K562 (cell line): ENCODE measurements at regions not wholly inside any gene's neighbourhood (a gene's known extent, or its start where the extent isn't known, plus 50 kb on each side); places are given as distances from the start of the nearest gene placed in this dataset.
A peak's percentile ranks its signal among the peaks of the same experiment; 100 is the strongest.

Experiments
- ATAC-seq: fragments of 200-7000 bp; cut with Tn5 transposase; 3 replicates; pipeline ENCODE4 v1.9.1; 2020; ENCODE audit warnings: moderate library complexity
- BruUV-seq: library from RNA; stranded (reverse); fragments of 400-500 nt; replicated peaks from 2 replicates; lab custom pipeline; 2021; lab: Mats Ljungman, UMichigan
- CTCF ChIA-PET: fragments of 300-600 bp; formaldehyde crosslinking; extraction: SDS; loops from one replicate; lab custom pipeline; 2021; ENCODE audit warnings: low intra/inter-chr PET ratio; lab: Yijun Ruan, JAX
- POLR2A ChIA-PET: fragments of 300-600, 350-650 bp; sonication (Branson Sonifier 250); formaldehyde crosslinking; extraction: SDS; loops from one replicate; lab custom pipeline; 2021; ENCODE audit warnings: antibody characterized with exemption, inconsistent platforms; lab: Yijun Ruan, JAX
- DNase-seq, 4 experiments: peaks; one replicate each; pipeline versions ENCODE4 v3.0.0 to v3.0.0-alpha.2; 2011 to 2018; ENCODE audit warnings: low spot score in 3 of 4, mixed read lengths in 3 of 4; ENCODE audit errors: extremely low read depth in 1 of 4
- FAIRE-seq: peaks from 2 replicates; lab custom pipeline; 2011; peaks lifted over from hg19 to GRCh38; lab: Jason Lieb, UNC
- H2AFZ ChIP-seq: 2 replicates; pipeline ENCODE4 v1.6.0; 2011; ENCODE audit warnings: low read depth, low read length, control low read depth, inconsistent platforms
- H3K27ac ChIP-seq: fragments of 200-600 bp; 3 replicates; pipeline ENCODE4 v1.8.0; 2011; ENCODE audit warnings: low read depth, mild to moderate bottlenecking, control low read depth, inconsistent platforms, low read length, moderate library complexity, mixed read lengths; ENCODE audit errors: extremely low read depth
- H3K27me3 ChIP-seq, 2 experiments: fragments of 300-600 bp in 1 of 2; 2 replicates in 1 of 2; 3 replicates in 1 of 2; pipeline versions ENCODE4 v1.6.0 to v1.8.0; 2011; ENCODE audit warnings: inconsistent platforms in 2 of 2, low read length in 2 of 2, mild to moderate bottlenecking in 1 of 2, mixed read lengths in 1 of 2, moderate library complexity in 1 of 2; ENCODE audit not compliant: control insufficient read depth in 2 of 2, insufficient read depth in 2 of 2
- H3K36me3 ChIP-seq: fragments of 300-600 bp; 3 replicates; pipeline ENCODE4 v1.8.0; 2011; ENCODE audit warnings: mild to moderate bottlenecking, low read length, inconsistent platforms; ENCODE audit not compliant: control insufficient read depth, insufficient read depth
- H3K4me1 ChIP-seq, 2 experiments: fragments of 200-600 bp in 1 of 2; replicated peaks in 1 of 2; 2 replicates in 1 of 2; 3 replicates in 1 of 2; pipeline versions ENCODE4 v1.5.1 to v1.8.0; 2011; ENCODE audit warnings: inconsistent platforms in 2 of 2, low read length in 2 of 2, mild to moderate bottlenecking in 1 of 2, mixed read lengths in 1 of 2, moderate library complexity in 1 of 2; ENCODE audit not compliant: control insufficient read depth in 2 of 2, insufficient read depth in 2 of 2
- H3K4me2 ChIP-seq: 2 replicates; pipeline ENCODE4 v1.6.1; 2011; ENCODE audit warnings: low read length, control low read depth, inconsistent platforms, mixed read lengths; ENCODE audit not compliant: insufficient read depth
- H3K4me3 ChIP-seq: fragments of 200-600 bp; sonication (generic), shearing (Covaris generic); 2 replicates; pipeline ENCODE4 v1.5.1; 2016; ENCODE audit warnings: control low read depth, inconsistent platforms
- H3K79me2 ChIP-seq: fragments of 200-600 bp; 3 replicates; pipeline ENCODE4 v1.8.0; 2011; ENCODE audit warnings: low read length, inconsistent platforms; ENCODE audit not compliant: control insufficient read depth, insufficient read depth
- H3K9ac ChIP-seq, 2 experiments: 2 replicates each; pipeline versions ENCODE4 v1.6.0 to v1.6.1; 2011; ENCODE audit warnings: low read depth in 2 of 2, low read length in 2 of 2, control low read depth in 1 of 2, inconsistent platforms in 1 of 2, mild to moderate bottlenecking in 1 of 2, mixed read lengths in 1 of 2; ENCODE audit not compliant: insufficient read depth in 1 of 2
- H3K9me1 ChIP-seq: one replicate; pipeline ENCODE4 v1.6.0; 2011; ENCODE audit warnings: inconsistent platforms, mild to moderate bottlenecking, low read length, moderate library complexity; ENCODE audit not compliant: control insufficient read depth, insufficient read depth
- H3K9me3 ChIP-seq: replicated peaks from 2 replicates; pipeline ENCODE4 v1.5.1; 2011; ENCODE audit warnings: low read depth, low read length, inconsistent platforms; ENCODE audit not compliant: control insufficient read depth, insufficient read depth
- H4K20me1 ChIP-seq: replicated peaks from 2 replicates; pipeline ENCODE4 v1.6.1; 2011; ENCODE audit warnings: low read length, inconsistent platforms, mixed read lengths; ENCODE audit not compliant: control insufficient read depth, insufficient read depth
- CREB5 ChIP-seq: fragments of 250-450 bp; sonication (Bioruptor Pico); IDR thresholded peaks from 2 replicates; pipeline ENCODE4 v1.5.0; 2020; ENCODE audit warnings: mild to moderate bottlenecking
- EZH2 ChIP-seq: IDR thresholded peaks from 2 replicates; pipeline ENCODE4 v1.6.1; 2012; ENCODE audit warnings: low read depth, mild to moderate bottlenecking, inconsistent platforms, low read length, borderline replicate concordance
- GABPB2 ChIP-seq: fragments of 250-450 bp; sonication (Bioruptor Pico); conservative IDR thresholded peaks from 2 replicates; pipeline ENCODE4 v1.5.1; 2021; ENCODE audit warnings: mild to moderate bottlenecking
- GATA2 ChIP-seq: sonication (generic); formaldehyde crosslinking; IDR thresholded peaks from 2 replicates; pipeline ENCODE4 v1.4.0; 2020; ENCODE audit warnings: mild to moderate bottlenecking, missing genetic modification reagents
- MCM3 ChIP-seq: fragments of 450-650 bp; IDR thresholded peaks from 2 replicates; pipeline ENCODE4 v1.6.1; 2016
- TCFL5 ChIP-seq: fragments of 250-450 bp; sonication (Bioruptor Pico); conservative IDR thresholded peaks from 2 replicates; pipeline ENCODE4 v1.6.1; 2021; ENCODE audit warnings: mild to moderate bottlenecking, moderate library complexity, matching md5 sums
- ZNF143 ChIP-seq: sonication (generic); formaldehyde crosslinking; IDR thresholded peaks from 2 replicates; pipeline ENCODE4 v1.9.0; 2022; ENCODE audit warnings: mild to moderate bottlenecking, missing genetic modification reagents
- ZNF212 ChIP-seq: fragments of 450-650 bp; formaldehyde crosslinking; IDR thresholded peaks from 2 replicates; pipeline ENCODE4 v1.4.0; 2020; ENCODE audit warnings: mild to moderate bottlenecking
- ZNF551 ChIP-seq: fragments of 250-450 bp; sonication (Bioruptor Pico); IDR thresholded peaks from 2 replicates; pipeline ENCODE4 v1.5.0; 2021; ENCODE audit warnings: mild to moderate bottlenecking, moderate library complexity
- ZNF696 ChIP-seq: fragments of 250-450 bp; sonication (Bioruptor Pico); conservative IDR thresholded peaks from 2 replicates; pipeline ENCODE4 v1.4.0; 2020; ENCODE audit warnings: mild to moderate bottlenecking, moderate library complexity
- WGBS: fragments of 100-300 bp; shearing (Covaris generic); methylation state at CpG from one replicate; pipeline ENCODE4 v1.1.6; 2016; ENCODE audit warnings: low coverage, mixed read lengths; ENCODE audit not compliant: insufficient coverage; ENCODE audit errors: missing lambda C conversion rate; 5-methylcytosine and 5-hydroxymethylcytosine counted together
- in situ Hi-C: fragments of 300-500 bp; cut with MboI; formaldehyde crosslinking; loops from 4 replicates; pipeline ENCODE4 v1.15.0; 2018; ENCODE audit warnings: inconsistent platforms, mixed read lengths
- intact Hi-C: fragments of 100-400 bp; cut with micrococcal nuclease; formaldehyde crosslinking; loops from 2 replicates; pipeline ENCODE4 v1.14.2; 2022

GRCh38 chr3:99373088-99373845, 265.1 kb upstream of the COL8A1 start (continued):
- TF ChIP-seq ZNF212 (CRISPR knock-in tag) (no peak), MCM3 (no peak), ZNF696 (CRISPR knock-in tag) (no peak)
- TF ChIP-seq, all 486 proteins: peak for 0

- TF ChIP-seq GATA2 (no peak), ZNF551 (CRISPR knock-in tag) (no peak), EZH2 (no peak), CREB5 (CRISPR knock-in tag) (no peak), ZNF143 (CRISPR knock-in tag) (no peak), GABPB2 (CRISPR knock-in tag) (no peak), TCFL5 (CRISPR knock-in tag) (no peak)
- 0% methylated on average over 5 of the region's 5 CpGs for WGBS
- Histone ChIP-seq H3K4me3 (no peak overlapping the region), H3K9me3 (no peaks in the 10 kb centered on the region), H3K27ac (no peak overlapping the region), H3K4me1 (no peaks in the 10 kb centered on the region), H3K79me2 (no peaks in the 10 kb centered on the region), H3K9ac (no peak overlapping the region), H2AFZ (no peak overlapping the region), H3K9me1 (no peaks in the 10 kb centered on the region), H3K27me3 (no peaks in the 10 kb centered on the region), H4K20me1 (no peaks in the 10 kb centered on the region), H3K4me2 (no peak overlapping the region), H3K36me3 (no peaks in the 10 kb centered on the region)
- in situ Hi-C loops (no loop called here), intact Hi-C loops (no loop called here)
- ChIA-PET POLR2A (no interaction called here), CTCF (no interaction called here)
- ATAC-seq (no peak), FAIRE-seq (no peak), DNase-seq (peak in 1 of 4 experiments; percentile 1)
- BruUV-seq = no TSS peak
These were observed 271.5 kb upstream of the COL8A1 start for GRCh38 chr3:99366663-99367429.
